ENCODE measurements at regions not wholly inside any gene's neighbourhood (a gene's known extent, or its start where the extent isn't known, plus 50 kb on each side); places are given as distances from the start of the nearest gene placed in this dataset.

- DNase-seq (ENCODE audit: low spot score in 2 of 2): no peak
- intact Hi-C loops (cut with DNase I; ENCODE audit: low total_unique reads): no loop called here
- TF ChIP-seq POLR2A (IDR thresholded peaks at IDR 0.05) (no peak), CTCF (IDR thresholded peaks at IDR 0.05) (no peak)
- WGBS, 2 donors: 95 to 98% methylated on average over 10 of the region's 10 CpGs
- no peak overlapping the region for H3K4me3 ChIP-seq (ENCODE audit: low read depth, poor library complexity, severe bottlenecking)
Observed at GRCh38 chr18:44179693-44180092, 501.0 kb upstream of the SETBP1 start.

DNA sequence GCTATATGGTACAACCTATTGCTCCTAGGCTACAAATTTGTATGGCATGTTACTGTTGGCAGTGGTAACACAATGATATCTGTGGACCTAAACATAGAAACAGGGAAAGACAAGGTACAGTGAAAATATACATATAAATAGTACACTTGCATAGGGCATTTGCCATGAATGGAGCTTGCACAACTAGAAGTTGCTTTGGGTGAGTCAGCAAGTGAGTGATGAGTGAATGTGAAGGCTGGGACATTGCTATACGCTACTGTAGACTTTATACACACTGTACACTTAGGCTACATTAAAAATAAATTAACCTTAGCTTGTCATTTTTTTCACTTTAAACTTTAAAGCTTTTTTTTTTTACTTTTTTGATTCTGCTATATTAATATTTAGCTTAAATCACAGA is 500.0 kb upstream of the SETBP1 start:
- no peak for DNase-seq (ENCODE audit: low spot score in 2 of 2)
- no peak overlapping the region for H3K4me3 ChIP-seq (ENCODE audit: low read depth, poor library complexity, severe bottlenecking)
- TF ChIP-seq CTCF (IDR thresholded peaks at IDR 0.05): no peak
- TF ChIP-seq POLR2A (IDR thresholded peaks at IDR 0.05): no peak
- intact Hi-C loops (cut with DNase I; ENCODE audit: low total_unique reads): no loop called here
- 64 to 69% methylated on average over 1 of the region's 1 CpG for WGBS, 2 donors

DNA sequence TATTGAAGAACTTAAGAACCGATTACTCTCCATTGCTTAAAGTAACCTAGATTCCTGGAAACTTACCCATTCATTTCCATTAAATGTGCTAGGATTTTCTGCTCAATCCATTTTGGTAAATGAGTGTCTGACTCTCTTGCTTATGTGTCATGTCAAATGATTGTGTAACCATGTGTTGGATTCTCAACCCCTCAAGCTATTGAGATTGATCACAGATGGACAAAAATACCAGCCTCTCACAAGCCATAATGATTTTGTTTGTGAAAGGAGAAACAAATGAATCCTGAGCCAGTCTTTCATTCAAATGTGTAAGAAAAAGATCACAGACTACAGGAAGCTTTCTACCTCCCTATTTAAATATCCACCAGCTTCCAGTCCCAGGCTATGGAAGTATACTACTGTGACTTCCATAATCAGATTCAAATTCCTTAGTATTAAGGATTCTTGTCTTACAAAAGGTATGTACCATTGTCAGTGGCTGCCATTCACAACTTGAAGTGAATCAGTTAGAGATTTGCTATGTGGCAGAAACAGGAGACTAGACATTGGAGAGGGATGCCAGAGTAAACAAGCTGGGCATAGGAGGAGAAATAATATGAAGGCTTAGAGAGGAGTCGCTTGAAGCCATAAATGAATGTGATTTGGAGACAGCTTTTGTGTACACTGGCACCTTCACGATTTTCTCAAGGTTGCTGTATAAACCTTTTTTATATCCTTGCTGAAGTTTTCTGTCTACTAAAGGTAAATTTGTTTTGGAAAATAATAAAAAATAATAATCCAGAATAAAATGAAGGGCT is 498.5 kb upstream of the SETBP1 start:
- DNase-seq (ENCODE audit: low spot score in 2 of 2): no peak
- WGBS, 2 donors: 80 to 86% methylated on average over 3 of the region's 3 CpGs
- intact Hi-C loops (cut with DNase I; ENCODE audit: low total_unique reads): no loop called here
- TF ChIP-seq CTCF (IDR thresholded peaks at IDR 0.05): no peak
- TF ChIP-seq POLR2A (IDR thresholded peaks at IDR 0.05): no peak
- H3K4me3 ChIP-seq (ENCODE audit: low read depth, poor library complexity, severe bottlenecking): no peak overlapping the region

- H3K4me3 ChIP-seq (ENCODE audit: low read depth, poor library complexity, severe bottlenecking): no peak overlapping the region
- DNase-seq (ENCODE audit: low spot score in 2 of 2): no peak
- TF ChIP-seq POLR2A (IDR thresholded peaks at IDR 0.05): no peak
- no peak for TF ChIP-seq CTCF (IDR thresholded peaks at IDR 0.05)
- WGBS, 2 donors: 87 to 90% methylated on average over 3 of the region's 3 CpGs
- intact Hi-C loops (cut with DNase I; ENCODE audit: low total_unique reads): no loop called here
Observed at GRCh38 chr18:44186001-44186400, 494.7 kb upstream of the SETBP1 start.

DNA sequence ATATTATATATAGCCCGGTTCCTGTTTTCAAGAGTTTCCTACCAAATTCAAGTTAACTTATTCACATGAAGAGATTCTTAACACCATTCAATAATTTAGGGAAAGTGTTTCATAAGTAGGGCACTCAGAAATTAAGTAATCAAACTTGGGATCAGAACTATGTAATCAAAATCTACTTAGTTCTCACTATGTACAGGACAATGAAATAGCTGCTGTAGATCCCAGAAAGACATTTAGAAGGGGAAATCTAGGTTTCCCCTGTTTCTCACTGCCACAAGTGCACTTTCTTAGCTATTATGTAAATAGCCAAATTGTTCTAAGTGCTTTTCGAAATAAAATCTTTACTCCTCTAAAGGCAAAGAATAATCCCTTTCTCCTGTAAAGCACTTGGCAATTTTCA is 493.6 kb upstream of the SETBP1 start:
- no peak for TF ChIP-seq POLR2A (IDR thresholded peaks at IDR 0.05)
- TF ChIP-seq CTCF (IDR thresholded peaks at IDR 0.05): no peak
- WGBS, 2 donors: 93 to 94% methylated on average over 2 of the region's 2 CpGs
- no peak for DNase-seq (ENCODE audit: low spot score in 2 of 2)
- no peak overlapping the region for H3K4me3 ChIP-seq (ENCODE audit: low read depth, poor library complexity, severe bottlenecking)
- intact Hi-C loops (cut with DNase I; ENCODE audit: low total_unique reads): no loop called here
